Ishikawa (cell line): ENCODE measurements at regions not wholly inside any gene's neighbourhood (a gene's known extent, or its start where the extent isn't known, plus 50 kb on each side); places are given as distances from the start of the nearest gene placed in this dataset.

ENCODE experiments used
- CEBPB ChIP-seq: IDR thresholded peaks from 2 replicates; pipeline ENCODE4 v1.6.1; 2012
- REST ChIP-seq: IDR thresholded peaks from 2 replicates; pipeline ENCODE4 v1.6.1; 2012; ENCODE audit warnings: low read depth, mild to moderate bottlenecking
- ZBTB7A ChIP-seq: IDR thresholded peaks from 2 replicates; pipeline ENCODE4 v1.6.1; 2012; ENCODE audit warnings: low read depth

GRCh38 chr2:163324677-163325076 is 411.1 kb downstream of the FIGN start:
- no peak for TF ChIP-seq CEBPB
- TF ChIP-seq REST, result no peak
- TF ChIP-seq ZBTB7A, result no peak
